Calu3 (cell line): ENCODE measurements at regions not wholly inside any gene's neighbourhood (a gene's known extent, or its start where the extent isn't known, plus 50 kb on each side); places are given as distances from the start of the nearest gene placed in this dataset.

ENCODE experiments used
- BruUV-seq: library from RNA; stranded (reverse); fragments of 400-500 nt; replicated peaks from 2 replicates; lab custom pipeline; 2021; lab: Mats Ljungman, UMichigan
- CTCF ChIA-PET: fragments of 300-600 bp; sonication (Branson Sonifier 250); formaldehyde crosslinking; loops from one replicate; lab custom pipeline; 2022; ENCODE audit warnings: antibody characterized with exemption; lab: Charles Lee
- DNase-seq: peaks from one replicate; pipeline ENCODE4 v3.0.0; 2022
- H3K27ac Mint-ChIP-seq: one replicate; pipeline ENCODE4 v1.8.0; 2022; ENCODE audit warnings: mixed read lengths; ENCODE audit not compliant: unreplicated experiment
- H3K27me3 Mint-ChIP-seq: one replicate; pipeline ENCODE4 v1.8.0; 2022; ENCODE audit warnings: mixed read lengths; ENCODE audit not compliant: unreplicated experiment
- H3K36me3 Mint-ChIP-seq: one replicate; pipeline ENCODE4 v1.8.0; 2022; ENCODE audit warnings: mild to moderate bottlenecking, moderate library complexity, mixed read lengths; ENCODE audit not compliant: insufficient read depth, unreplicated experiment
- H3K4me1 Mint-ChIP-seq: one replicate; pipeline ENCODE4 v1.8.0; 2022; ENCODE audit warnings: mild to moderate bottlenecking, low read depth, mixed read lengths; ENCODE audit not compliant: unreplicated experiment
- H3K4me3 Mint-ChIP-seq: one replicate; pipeline ENCODE4 v1.8.0; 2022; ENCODE audit warnings: mild to moderate bottlenecking, low read depth, moderate library complexity, mixed read lengths; ENCODE audit not compliant: unreplicated experiment
- H3K9me3 Mint-ChIP-seq: one replicate; pipeline ENCODE4 v1.8.0; 2022; ENCODE audit warnings: low read depth, mixed read lengths; ENCODE audit not compliant: unreplicated experiment
- intact Hi-C: fragments of 100-400 bp; cut with micrococcal nuclease; formaldehyde crosslinking; loops from one replicate; pipeline ENCODE4 v1.10.0; 2022; ENCODE audit not compliant: unreplicated experiment
- TF ChIP-seq, protein P1 (sequence below): fragments of 200-600 bp; IDR thresholded peaks from one replicate; pipeline ENCODE4 v1.8.0; 2022; ENCODE audit warnings: antibody characterized with exemption; ENCODE audit not compliant: unreplicated experiment

DNA sequence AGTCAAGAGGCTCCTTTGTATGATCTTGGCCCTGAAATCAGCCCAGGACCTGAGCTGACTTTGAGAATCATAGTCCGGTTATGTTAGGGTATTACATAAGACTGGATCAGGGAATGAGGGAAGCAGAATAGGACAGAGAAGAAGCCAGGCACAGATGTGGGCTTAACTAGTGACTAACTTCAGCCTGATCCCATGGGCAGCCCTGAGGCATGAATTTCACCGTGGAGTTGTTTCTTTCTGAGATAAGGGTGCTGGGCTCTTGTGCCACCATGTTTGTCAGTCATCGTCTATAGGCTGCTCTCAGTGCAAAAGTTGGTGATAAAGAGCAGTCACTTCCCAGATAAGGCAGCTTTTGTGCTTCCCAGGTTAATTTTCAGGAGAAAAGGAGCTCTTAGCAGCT is 544.7 kb upstream of the SPTLC3 start:
- Mint-ChIP-seq H3K27ac (no peak overlapping the region), H3K9me3 (peaks cover 4% of the 10 kb centered on the region), H3K36me3 (no peaks in the 10 kb centered on the region), H3K4me1 (no peaks in the 10 kb centered on the region), H3K4me3 (no peak overlapping the region), H3K27me3 (no peaks in the 10 kb centered on the region)
- DNase-seq = no peak
- TF ChIP-seq, protein P1, sequence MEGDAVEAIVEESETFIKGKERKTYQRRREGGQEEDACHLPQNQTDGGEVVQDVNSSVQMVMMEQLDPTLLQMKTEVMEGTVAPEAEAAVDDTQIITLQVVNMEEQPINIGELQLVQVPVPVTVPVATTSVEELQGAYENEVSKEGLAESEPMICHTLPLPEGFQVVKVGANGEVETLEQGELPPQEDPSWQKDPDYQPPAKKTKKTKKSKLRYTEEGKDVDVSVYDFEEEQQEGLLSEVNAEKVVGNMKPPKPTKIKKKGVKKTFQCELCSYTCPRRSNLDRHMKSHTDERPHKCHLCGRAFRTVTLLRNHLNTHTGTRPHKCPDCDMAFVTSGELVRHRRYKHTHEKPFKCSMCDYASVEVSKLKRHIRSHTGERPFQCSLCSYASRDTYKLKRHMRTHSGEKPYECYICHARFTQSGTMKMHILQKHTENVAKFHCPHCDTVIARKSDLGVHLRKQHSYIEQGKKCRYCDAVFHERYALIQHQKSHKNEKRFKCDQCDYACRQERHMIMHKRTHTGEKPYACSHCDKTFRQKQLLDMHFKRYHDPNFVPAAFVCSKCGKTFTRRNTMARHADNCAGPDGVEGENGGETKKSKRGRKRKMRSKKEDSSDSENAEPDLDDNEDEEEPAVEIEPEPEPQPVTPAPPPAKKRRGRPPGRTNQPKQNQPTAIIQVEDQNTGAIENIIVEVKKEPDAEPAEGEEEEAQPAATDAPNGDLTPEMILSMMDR = no peak
- BruUV-seq = no TSS peak
- intact Hi-C loops = no loop called here
- CTCF ChIA-PET = no interaction called here

DNA sequence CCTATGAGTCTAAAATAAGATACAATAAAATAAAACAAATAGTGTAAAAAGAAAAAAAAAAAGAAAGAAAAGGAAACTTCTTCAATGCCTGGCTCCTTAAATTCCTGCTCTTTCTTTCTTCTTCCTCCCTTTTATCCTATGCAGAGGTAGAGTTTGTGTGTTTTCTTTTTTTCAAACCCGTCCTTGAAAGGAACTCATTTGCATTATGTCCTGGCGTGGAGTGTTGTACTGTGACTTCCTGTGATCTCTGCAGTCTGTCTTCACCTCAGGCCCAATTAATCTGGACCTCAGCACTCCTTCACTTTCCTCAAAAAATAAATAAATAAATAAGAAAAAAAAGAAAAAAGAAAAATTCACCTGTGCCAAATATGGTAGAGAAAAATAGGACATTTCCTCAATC is 541.9 kb upstream of the SPTLC3 start:
- no peak for DNase-seq
- Mint-ChIP-seq H3K27ac (no peak overlapping the region), H3K4me3 (no peak overlapping the region), H3K4me1 (no peaks in the 10 kb centered on the region), H3K36me3 (no peaks in the 10 kb centered on the region), H3K27me3 (no peaks in the 10 kb centered on the region), H3K9me3 (no peaks in the 10 kb centered on the region)
- BruUV-seq = no TSS peak
- CTCF ChIA-PET = interaction anchor here (0.6 kb wide), 1 partner anchor 46 kb away, joined by 5 read pairs; no protein-coding TSS in a partner anchor
- intact Hi-C loops = no loop called here
- TF ChIP-seq, protein P1 = no peak

DNA sequence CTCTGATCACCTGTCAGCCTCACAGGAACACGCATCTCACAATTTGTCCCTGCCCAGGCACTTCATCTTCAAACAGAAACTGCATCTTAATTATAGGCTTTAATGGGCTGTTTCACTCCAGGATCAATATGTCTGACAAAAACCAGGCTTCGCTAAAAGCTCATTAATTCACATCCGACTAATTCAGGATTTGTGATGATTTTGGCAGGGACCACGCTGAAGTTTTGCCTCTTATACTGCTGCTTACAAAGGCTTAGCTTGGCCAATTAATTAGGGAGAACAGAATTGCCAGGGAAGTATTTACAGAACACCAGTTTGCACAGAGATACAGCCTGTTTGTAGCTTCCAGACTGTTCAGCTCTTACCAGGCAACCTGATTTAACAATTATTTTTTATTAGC is 541.0 kb upstream of the SPTLC3 start:
- BruUV-seq = no TSS peak
- TF ChIP-seq, protein P1 = no peak
- no peaks in the 10 kb centered on the region for H3K9me3 Mint-ChIP-seq
- no peak overlapping the region for H3K27ac Mint-ChIP-seq
- no peak overlapping the region for H3K4me3 Mint-ChIP-seq
- H3K4me1 Mint-ChIP-seq = no peaks in the 10 kb centered on the region
- CTCF ChIA-PET = no interaction called here
- no peaks in the 10 kb centered on the region for H3K27me3 Mint-ChIP-seq
- H3K36me3 Mint-ChIP-seq = no peaks in the 10 kb centered on the region
- intact Hi-C loops = no loop called here
- no peak for DNase-seq

DNA sequence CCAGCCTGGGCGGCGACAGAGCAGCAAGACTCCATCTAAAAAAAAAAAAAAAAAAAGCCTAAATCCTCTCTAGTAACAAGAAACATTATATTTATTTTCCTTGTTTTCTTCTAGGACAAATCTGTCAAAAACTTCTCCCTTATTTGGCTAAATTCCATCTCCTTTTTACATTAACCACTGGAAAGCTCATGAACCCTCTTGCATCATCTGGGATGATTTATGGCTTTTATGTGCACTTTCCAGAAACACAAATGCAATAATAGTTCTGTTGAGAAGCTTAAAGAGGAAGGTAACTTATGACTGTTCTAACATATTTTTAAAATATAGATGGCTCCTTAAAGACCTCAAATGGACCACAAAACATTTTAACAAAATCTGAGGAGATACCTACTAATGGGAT is 526.1 kb upstream of the SPTLC3 start:
- Mint-ChIP-seq H3K27me3 (no peaks in the 10 kb centered on the region), H3K36me3 (no peaks in the 10 kb centered on the region), H3K9me3 (peaks cover 6% of the 10 kb centered on the region), H3K27ac (no peak overlapping the region), H3K4me3 (no peak overlapping the region), H3K4me1 (no peaks in the 10 kb centered on the region)
- intact Hi-C loops = no loop called here
- TF ChIP-seq, protein P1 = no peak
- BruUV-seq = no TSS peak
- no peak for DNase-seq
- CTCF ChIA-PET = interaction anchor here (0.7 kb wide), 1 partner anchor 830 kb away, joined by 13 read pairs; no protein-coding TSS in a partner anchor
